ENCODE measurements at regions not wholly inside any gene's neighbourhood (a gene's known extent, or its start where the extent isn't known, plus 50 kb on each side); places are given as distances from the start of the nearest gene placed in this dataset.

- TF ChIP-seq, protein P1, sequence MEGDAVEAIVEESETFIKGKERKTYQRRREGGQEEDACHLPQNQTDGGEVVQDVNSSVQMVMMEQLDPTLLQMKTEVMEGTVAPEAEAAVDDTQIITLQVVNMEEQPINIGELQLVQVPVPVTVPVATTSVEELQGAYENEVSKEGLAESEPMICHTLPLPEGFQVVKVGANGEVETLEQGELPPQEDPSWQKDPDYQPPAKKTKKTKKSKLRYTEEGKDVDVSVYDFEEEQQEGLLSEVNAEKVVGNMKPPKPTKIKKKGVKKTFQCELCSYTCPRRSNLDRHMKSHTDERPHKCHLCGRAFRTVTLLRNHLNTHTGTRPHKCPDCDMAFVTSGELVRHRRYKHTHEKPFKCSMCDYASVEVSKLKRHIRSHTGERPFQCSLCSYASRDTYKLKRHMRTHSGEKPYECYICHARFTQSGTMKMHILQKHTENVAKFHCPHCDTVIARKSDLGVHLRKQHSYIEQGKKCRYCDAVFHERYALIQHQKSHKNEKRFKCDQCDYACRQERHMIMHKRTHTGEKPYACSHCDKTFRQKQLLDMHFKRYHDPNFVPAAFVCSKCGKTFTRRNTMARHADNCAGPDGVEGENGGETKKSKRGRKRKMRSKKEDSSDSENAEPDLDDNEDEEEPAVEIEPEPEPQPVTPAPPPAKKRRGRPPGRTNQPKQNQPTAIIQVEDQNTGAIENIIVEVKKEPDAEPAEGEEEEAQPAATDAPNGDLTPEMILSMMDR (IDR thresholded peaks at IDR 0.05) = no peak
- no peak for TF ChIP-seq POLR2A (IDR thresholded peaks at IDR 0.05)
Measured at GRCh38 chr20:12069181-12069580, 151.5 kb downstream of the BTBD3 start.

All from body of pancreas (tissue), 4 donors.